Left colon (tissue), 2 donors: ENCODE measurements at regions not wholly inside any gene's neighbourhood (a gene's known extent, or its start where the extent isn't known, plus 50 kb on each side); places are given as distances from the start of the nearest gene placed in this dataset.

ENCODE experiments used
- ATAC-seq: fragments of 200-7000 bp; cut with Tn5 transposase; one replicate; pipeline ENCODE4 v1.9.1; 2020; ENCODE audit warnings: mild to moderate bottlenecking, moderate library complexity
- DNase-seq, 2 donors: peaks; one replicate each; pipeline ENCODE4 v3.0.0-alpha.2; 2020
- intact Hi-C, 2 donors: fragments of 100-400 bp; cut with DNase I in 1 of 2; cut with micrococcal nuclease in 1 of 2; formaldehyde crosslinking; loops; one replicate each; pipeline versions ENCODE4 v1.11.2 to v1.14.0; 2022; cut with DNase I, micrococcal nuclease
- donor health status: DM: no; HTN: no; CAD: no.
- donor health status: DM: yes; HTN: yes; CAD: no.

GRCh38 chr12:125193376-125194152, 128.3 kb downstream of the AACS start:
- intact Hi-C loops: no loop called here
- DNase-seq (no peak), ATAC-seq (no peak)

DNA sequence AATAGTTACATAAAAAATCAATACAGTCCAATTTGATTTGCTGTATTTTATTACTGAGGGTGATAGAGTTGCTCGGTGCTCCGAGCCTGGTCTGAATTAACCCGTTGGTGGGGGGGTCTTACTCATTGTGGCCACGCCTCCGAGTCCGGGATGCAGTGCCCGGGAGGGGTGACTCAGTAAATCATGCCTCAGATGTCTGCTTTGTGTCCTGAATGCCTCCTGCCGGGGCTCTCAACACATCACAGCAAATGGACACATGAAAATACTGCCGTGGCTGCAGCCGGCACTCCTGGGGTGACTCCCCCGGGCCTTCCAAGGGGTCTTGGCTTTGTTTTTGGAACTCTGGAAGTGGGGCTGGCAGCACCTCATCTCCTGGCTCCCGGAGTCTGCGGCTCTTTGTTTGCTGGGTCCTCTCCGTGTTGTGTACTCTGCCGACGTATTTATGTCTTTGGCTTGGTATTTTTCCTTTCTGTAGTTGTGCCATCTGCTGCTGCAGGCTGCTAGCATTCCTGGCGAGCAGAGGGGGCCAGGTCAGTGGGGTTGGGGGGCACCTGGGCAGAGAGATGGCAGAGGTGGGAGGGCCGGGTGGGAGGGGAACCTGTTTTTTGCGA, 129.0 kb downstream of the AACS start:
- DNase-seq: no peak
- no peak for ATAC-seq
- intact Hi-C loops: no loop called here

DNA sequence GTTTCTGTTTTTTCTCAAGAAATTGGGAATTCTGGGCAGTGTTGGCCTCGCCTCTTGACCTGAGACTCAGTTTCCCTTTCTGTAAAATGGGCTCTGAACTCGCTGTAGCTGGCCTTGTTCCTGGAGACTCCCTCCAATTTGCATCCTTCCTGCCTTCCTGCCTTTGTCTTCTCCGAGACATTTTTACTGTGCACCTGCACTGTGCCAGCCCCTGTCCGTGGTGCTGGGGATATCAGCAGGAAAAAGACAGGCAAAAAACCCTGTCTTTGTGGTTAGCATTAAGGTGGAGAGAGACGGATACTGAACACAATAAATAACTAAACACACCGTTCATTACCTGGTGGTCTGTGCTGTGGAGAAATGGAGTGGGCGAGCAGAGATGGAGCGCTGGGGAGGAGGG, 129.8 kb downstream of the AACS start:
- DNase-seq (no peak), ATAC-seq (no peak)
- intact Hi-C loops: no loop called here

DNA sequence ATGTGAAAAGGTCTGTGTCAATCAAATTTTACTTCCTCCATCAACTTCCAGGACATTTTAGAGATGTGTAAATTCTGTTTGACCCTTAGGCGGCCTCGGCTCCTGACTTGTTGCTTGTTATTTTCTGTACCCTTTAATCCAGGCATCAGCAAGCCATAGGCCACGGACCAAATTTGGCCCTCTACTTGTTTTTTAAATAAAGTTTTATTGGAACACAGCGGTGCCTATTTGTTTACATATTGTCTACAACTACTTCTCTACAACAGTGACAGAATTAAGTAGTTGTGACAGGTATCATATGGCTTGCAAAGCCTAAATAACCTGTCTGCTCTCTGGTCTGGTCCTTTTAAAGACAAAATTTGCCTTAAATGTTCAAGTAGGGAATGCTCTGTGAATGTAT, 132.1 kb downstream of the AACS start:
- intact Hi-C loops: no loop called here
- DNase-seq (no peak), ATAC-seq (no peak)

DNA sequence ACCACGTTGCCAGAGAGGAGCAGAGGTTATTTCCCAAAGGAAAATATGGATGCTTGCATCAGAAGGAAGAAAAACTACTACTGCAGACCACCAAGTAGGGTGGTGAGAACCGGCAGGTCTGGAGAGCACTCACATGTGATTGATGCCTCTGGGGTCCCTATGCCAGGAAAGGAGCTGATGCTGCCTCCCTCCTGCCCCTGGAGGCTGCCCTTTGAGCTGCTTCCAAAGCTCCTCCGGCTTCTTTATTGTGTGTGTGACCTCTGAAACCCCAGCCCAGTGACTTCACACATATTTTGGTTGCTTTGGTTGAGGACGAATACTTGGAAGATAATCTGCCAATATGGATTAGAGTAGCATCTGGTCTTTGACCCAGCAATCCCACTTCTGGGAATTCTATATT, 133.4 kb downstream of the AACS start:
- DNase-seq (no peak), ATAC-seq (no peak)
- intact Hi-C loops: no loop called here

GRCh38 chr12:125201090-125201489, 135.9 kb downstream of the AACS start:
- intact Hi-C loops: no loop called here
- DNase-seq: no peak
- no peak for ATAC-seq

- intact Hi-C loops: no loop called here
- DNase-seq: no peak
- no peak for ATAC-seq
These were observed 136.7 kb downstream of the AACS start for GRCh38 chr12:125201940-125202339.

- no peak for ATAC-seq
- intact Hi-C loops: no loop called here
- no peak for DNase-seq
These were observed 137.2 kb downstream of the AACS start for GRCh38 chr12:125202421-125202820.

DNA sequence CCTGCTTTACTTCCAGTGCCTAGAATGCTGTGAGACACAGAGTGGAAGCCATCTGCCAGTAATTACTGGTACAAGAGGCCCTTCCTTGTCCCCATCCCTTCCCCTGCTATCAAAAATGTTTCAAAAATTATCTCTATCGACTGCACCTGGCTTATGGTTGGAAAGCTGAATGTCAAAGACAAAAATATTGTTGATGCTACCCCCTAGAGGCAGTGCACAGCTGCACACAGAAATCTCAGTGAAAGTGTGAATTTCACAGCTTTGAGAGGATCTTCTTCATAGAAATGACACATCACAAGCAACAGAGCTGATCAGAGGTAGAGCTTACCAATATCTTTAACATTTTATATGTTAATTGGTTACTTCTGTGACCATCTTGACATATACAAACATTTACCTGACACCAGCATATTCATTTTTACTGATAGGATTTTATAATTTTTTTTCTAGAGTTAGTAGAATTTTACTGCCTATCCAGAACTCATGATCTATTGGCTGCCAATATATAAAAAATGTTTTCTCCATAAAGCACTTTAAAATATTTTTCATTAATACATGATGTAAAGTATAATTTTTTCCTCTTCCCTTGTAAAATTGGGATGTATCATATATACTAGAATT, 138.0 kb downstream of the AACS start:
- intact Hi-C loops: no loop called here
- DNase-seq (no peak), ATAC-seq (peak; percentile 46)

GRCh38 chr12:125205386-125205785, 140.2 kb downstream of the AACS start:
- DNase-seq (no peak), ATAC-seq (no peak)

DNA sequence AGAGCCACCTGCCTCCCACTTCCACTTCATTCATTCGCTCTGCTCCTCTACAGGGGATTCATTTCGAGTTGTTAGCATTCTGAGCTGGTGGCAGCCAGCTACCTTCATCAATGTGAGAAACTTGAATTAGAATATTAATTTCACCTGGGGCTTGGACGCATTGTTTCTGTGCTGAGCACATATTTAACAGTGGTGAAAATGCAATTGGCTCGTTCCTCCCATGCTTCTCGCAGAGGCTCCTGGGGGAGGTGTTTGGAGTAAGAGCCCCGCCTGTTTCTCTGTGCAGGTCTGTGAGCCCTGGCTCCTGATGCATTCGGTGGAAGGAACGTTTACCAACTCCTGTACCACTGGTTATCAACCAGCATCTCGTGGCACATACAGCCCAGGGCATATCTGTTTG, 141.5 kb downstream of the AACS start:
- no peak for DNase-seq
- ATAC-seq: no peak
- intact Hi-C loops: no loop called here

More at GRCh38 chr12:125205386-125205785, 140.2 kb downstream of the AACS start:
- intact Hi-C loops: no loop called here

GRCh38 chr12:125208334-125208733, 143.1 kb downstream of the AACS start:
- ATAC-seq: no peak
- intact Hi-C loops: no loop called here

DNA sequence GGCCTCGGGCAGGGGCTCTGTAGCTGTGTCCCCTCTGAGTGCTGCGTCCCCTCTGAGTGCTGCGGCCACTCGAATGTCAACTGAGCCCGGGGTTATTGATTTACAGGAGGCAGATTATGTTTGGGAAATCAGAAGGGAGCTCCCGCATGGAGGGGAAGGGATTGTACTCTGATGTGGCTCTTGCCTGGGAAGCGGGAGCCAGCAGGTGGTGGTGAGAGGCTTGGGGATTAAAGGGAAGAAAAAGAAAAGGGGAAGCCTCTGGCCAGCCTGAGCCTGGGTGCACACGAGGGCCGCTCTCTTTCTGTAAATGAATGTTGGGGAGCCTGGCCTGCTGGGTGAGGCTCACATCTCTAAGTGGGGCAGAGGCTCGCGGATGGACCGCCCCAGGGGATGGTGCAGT, 143.7 kb downstream of the AACS start:
- no peak for DNase-seq
- ATAC-seq: no peak
- intact Hi-C loops: no loop called here

More at GRCh38 chr12:125208334-125208733, 143.1 kb downstream of the AACS start:
- DNase-seq: no peak

- intact Hi-C loops: no loop called here
- no peak for ATAC-seq
- no peak for DNase-seq
These were observed 145.0 kb downstream of the AACS start for GRCh38 chr12:125210104-125210755.

DNA sequence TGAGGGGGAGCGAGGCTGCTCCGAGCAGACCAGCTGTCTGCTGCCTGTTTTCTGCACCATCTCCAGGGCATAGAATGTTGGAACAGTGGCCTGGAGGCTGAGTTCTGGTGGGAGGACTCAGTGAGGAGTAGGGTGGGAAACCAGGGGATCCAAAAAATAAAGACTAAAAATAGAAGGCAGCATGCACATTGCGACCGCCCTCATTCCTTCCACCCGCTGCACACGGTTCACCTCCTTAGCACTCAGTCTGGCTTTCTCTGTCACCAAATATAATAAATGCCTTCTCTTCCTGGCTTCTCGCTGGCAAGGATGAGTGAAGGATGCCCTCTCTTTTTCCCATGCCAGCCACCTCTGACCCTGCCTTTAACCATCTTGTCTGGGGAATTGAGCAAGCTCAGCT, 146.2 kb downstream of the AACS start:
- DNase-seq: no peak
- ATAC-seq: no peak
- intact Hi-C loops: no loop called here

- no peak for DNase-seq
- ATAC-seq: no peak
- intact Hi-C loops: no loop called here
These were observed 149.1 kb downstream of the AACS start for GRCh38 chr12:125214289-125214688.

GRCh38 chr12:125216756-125217155, 151.5 kb downstream of the AACS start:
- intact Hi-C loops: no loop called here
- ATAC-seq: no peak
- DNase-seq: no peak

- intact Hi-C loops: no loop called here
- DNase-seq (no peak), ATAC-seq (no peak)
These were observed 152.1 kb downstream of the AACS start for GRCh38 chr12:125217308-125217707.

GRCh38 chr12:125218952-125219351, 153.7 kb downstream of the AACS start:
- no peak for ATAC-seq
- intact Hi-C loops: no loop called here
- no peak for DNase-seq
